Gastroesophageal sphincter (tissue), 4 donors: ENCODE measurements at regions not wholly inside any gene's neighbourhood (a gene's known extent, or its start where the extent isn't known, plus 50 kb on each side); places are given as distances from the start of the nearest gene placed in this dataset.

Experiments
- ATAC-seq: fragments of 150-250 bp; one replicate; pipeline ENCODE4 v1.9.1; 2016; ENCODE audit warnings: mild to moderate bottlenecking, moderate library complexity
- H3K27ac ChIP-seq, 4 donors: fragments of 200-600 bp; sonication (generic) in 3 of 4; 1 replicate in 3 of 4; 2 replicates in 1 of 4; pipeline ENCODE4 v1.5.1; 2016 to 2019
- H3K27me3 ChIP-seq: fragments of 200-600 bp; sonication (generic); one replicate; pipeline ENCODE4 v1.5.1; 2019
- H3K36me3 ChIP-seq, 2 donors: fragments of 200-600 bp; sonication (generic); one replicate each; pipeline ENCODE4 v1.5.1; 2019; ENCODE audit warnings: control low read depth in 1 of 2
- H3K4me1 ChIP-seq, 3 donors: fragments of 200-600 bp; sonication (generic); 1 replicate in 2 of 3; 2 replicates in 1 of 3; pipeline ENCODE4 v1.5.1; 2016 to 2019; ENCODE audit warnings: control low read depth in 2 of 3
- H3K4me3 ChIP-seq, 2 donors: fragments of 200-600 bp; sonication (generic); one replicate each; pipeline ENCODE4 v1.5.1; 2019; ENCODE audit warnings: mild to moderate bottlenecking in 1 of 2, moderate library complexity in 1 of 2
- H3K9me3 ChIP-seq, 3 donors: fragments of 200-600 bp; sonication (generic); one replicate each; pipeline ENCODE4 v1.5.1; 2017 to 2019; ENCODE audit warnings: control low read depth in 2 of 3
- CTCF ChIP-seq, 4 experiments: fragments of 200-600 bp in 2 of 4; fragments of 450-650 bp in 2 of 4; sonication (generic) in 1 of 4; IDR thresholded peaks; one replicate each; pipeline ENCODE4 v1.5.1; 2017 to 2019; ENCODE audit warnings: antibody characterized with exemption in 4 of 4, mild to moderate bottlenecking in 2 of 4, moderate library complexity in 2 of 4
- EP300 ChIP-seq: sonication (generic); formaldehyde crosslinking; IDR thresholded peaks from one replicate; pipeline ENCODE4 v1.6.1; 2017; ENCODE audit warnings: antibody characterized with exemption, mild to moderate bottlenecking
- POLR2A ChIP-seq, 2 donors: fragments of 450-650 bp; IDR thresholded peaks; one replicate each; pipeline ENCODE4 v1.6.1; 2017; ENCODE audit warnings: antibody characterized with exemption in 2 of 2, mild to moderate bottlenecking in 2 of 2, moderate library complexity in 1 of 2
- POLR2AphosphoS5 ChIP-seq: sonication (generic); formaldehyde crosslinking; IDR thresholded peaks from one replicate; pipeline ENCODE4 v1.6.1; 2017; ENCODE audit warnings: antibody characterized with exemption
- WGBS, 2 donors: methylation state at CpG; one replicate each; pipeline ENCODE4 v1.1.5; 2018; ENCODE audit warnings: low coverage in 1 of 2; 5-methylcytosine and 5-hydroxymethylcytosine counted together

GRCh38 chrY:8673896-8674295 lies 663.4 kb upstream of the TSPY4 start:
- TF ChIP-seq POLR2AphosphoS5 (no peak), POLR2A (IDR thresholded peaks at IDR 0.05) (no peak)
- WGBS, 2 donors, result no CpG with 5 or more reads among the region's 14 CpGs
- H3K4me3 ChIP-seq, result no peak overlapping the region
- H3K9me3 ChIP-seq, result no peaks in the 10 kb centered on the region
- H3K27ac ChIP-seq, result no peak overlapping the region
- no peaks in the 10 kb centered on the region for H3K4me1 ChIP-seq
- ATAC-seq, result no peak
- H3K36me3 ChIP-seq, result no peaks in the 10 kb centered on the region
- H3K27me3 ChIP-seq, result no peaks in the 10 kb centered on the region

GRCh38 chrY:8677336-8677935 lies 659.8 kb upstream of the TSPY4 start:
- ATAC-seq, result no peak

GRCh38 chrY:8687154-8687553 lies 650.1 kb upstream of the TSPY4 start:
- ATAC-seq, result no peak
- Histone ChIP-seq H3K36me3 (no peaks in the 10 kb centered on the region), H3K4me3 (no peak overlapping the region), H3K9me3 (no peaks in the 10 kb centered on the region), H3K4me1 (no peaks in the 10 kb centered on the region), H3K27me3 (no peaks in the 10 kb centered on the region), H3K27ac (no peak overlapping the region)
- no CpG with 5 or more reads among the region's 5 CpGs for WGBS, 2 donors
- TF ChIP-seq EP300 (no peak), POLR2AphosphoS5 (peak; percentile 9)

More at GRCh38 chrY:8677336-8677935, 659.8 kb upstream of the TSPY4 start:
- H3K27ac ChIP-seq, result no peak overlapping the region
- WGBS, 2 donors, result 21% methylated on average over 2 of the region's 5 CpGs; no CpG with 5 or more reads in 1 of the 2 donors
- no peaks in the 10 kb centered on the region for H3K27me3 ChIP-seq
- TF ChIP-seq EP300 (no peak), POLR2A (IDR thresholded peaks at IDR 0.05) (no peak), CTCF (IDR thresholded peaks at IDR 0.05) (no peak)
- H3K36me3 ChIP-seq, result no peaks in the 10 kb centered on the region
- no peaks in the 10 kb centered on the region for H3K4me1 ChIP-seq
- no peaks in the 10 kb centered on the region for H3K9me3 ChIP-seq
- no peak overlapping the region for H3K4me3 ChIP-seq

GRCh38 chrY:8690901-8691685 lies 646.2 kb upstream of the TSPY4 start:
- ATAC-seq, result no peak
- no peak overlapping the region for H3K4me3 ChIP-seq
- no peaks in the 10 kb centered on the region for H3K27me3 ChIP-seq
- no peaks in the 10 kb centered on the region for H3K36me3 ChIP-seq
- no peak overlapping the region for H3K27ac ChIP-seq
- no peaks in the 10 kb centered on the region for H3K9me3 ChIP-seq
- 15% methylated on average over 2 of the region's 2 CpGs; no CpG with 5 or more reads in 1 of the 2 donors for WGBS, 2 donors
- H3K4me1 ChIP-seq, result no peaks in the 10 kb centered on the region
- TF ChIP-seq POLR2A (IDR thresholded peaks at IDR 0.05) (no peak), CTCF (IDR thresholded peaks at IDR 0.05) (no peak), EP300 (no peak), POLR2AphosphoS5 (no peak)

- no peaks in the 10 kb centered on the region for H3K9me3 ChIP-seq
- no peaks in the 10 kb centered on the region for H3K36me3 ChIP-seq
- no peaks in the 10 kb centered on the region for H3K4me1 ChIP-seq
- no peak for ATAC-seq
- H3K4me3 ChIP-seq, result no peak overlapping the region
- TF ChIP-seq CTCF (IDR thresholded peaks at IDR 0.05) (no peak), POLR2A (IDR thresholded peaks at IDR 0.05) (no peak), POLR2AphosphoS5 (no peak), EP300 (no peak)
- no peak overlapping the region for H3K27ac ChIP-seq
- H3K27me3 ChIP-seq, result no peaks in the 10 kb centered on the region
- WGBS, 2 donors, result no CpG with 5 or more reads among the region's 3 CpGs
Measured at GRCh38 chrY:8698571-8698970, 638.7 kb upstream of the TSPY4 start.
